HEK293 (cell line): ENCODE measurements at regions not wholly inside any gene's neighbourhood (a gene's known extent, or its start where the extent isn't known, plus 50 kb on each side); places are given as distances from the start of the nearest gene placed in this dataset.

Experiments used
- CTCF ChIA-PET: fragments of 350-600 bp; formaldehyde crosslinking; extraction: SDS; loops from one replicate; lab custom pipeline; 2021; ENCODE audit warnings: antibody characterized with exemption; lab: Yijun Ruan, JAX
- POLR2A ChIA-PET: fragments of 300-600 bp; formaldehyde crosslinking; extraction: SDS; loops from one replicate; lab custom pipeline; 2020; ENCODE audit warnings: antibody characterized with exemption, inconsistent platforms; lab: Yijun Ruan, JAX
- H3K27ac ChIP-seq: fragments of 200-500 bp; sonication (Bioruptor generic); 2 replicates; pipeline ENCODE4 v1.5.1; 2014; ENCODE audit warnings: low read depth, low read length, control low read depth, inconsistent platforms; ENCODE audit errors: extremely low read depth
- H3K36me3 ChIP-seq, 2 experiments: fragments of 200-500 bp in 1 of 2; sonication (Bioruptor generic) in 1 of 2; 1 replicate in 1 of 2; 2 replicates in 1 of 2; pipeline ENCODE4 v1.5.1; 2014 to 2017; ENCODE audit warnings: inconsistent platforms in 2 of 2, low read length in 2 of 2; ENCODE audit not compliant: control insufficient read depth in 2 of 2, insufficient read depth in 1 of 2
- H3K4me1 ChIP-seq: fragments of 200-500 bp; sonication (Bioruptor generic); 2 replicates; pipeline ENCODE4 v1.5.1; 2014; ENCODE audit warnings: mild to moderate bottlenecking, low read length, inconsistent platforms; ENCODE audit not compliant: control insufficient read depth, insufficient read depth
- H3K4me3 ChIP-seq: 2 replicates; pipeline ENCODE4 v1.5.1; 2011; ENCODE audit warnings: low read depth, mild to moderate bottlenecking, control low read depth, low read length, moderate library complexity
- H3K9me3 ChIP-seq: fragments of 200-500 bp; sonication (Bioruptor generic); 2 replicates; pipeline ENCODE4 v1.5.1; 2014; ENCODE audit warnings: low read depth, low read length, inconsistent platforms; ENCODE audit not compliant: control insufficient read depth, insufficient read depth
- EGR2 ChIP-seq: fragments of 450-650 bp; formaldehyde crosslinking; IDR thresholded peaks from 2 replicates; pipeline ENCODE4 v1.5.1; 2016; ENCODE audit warnings: low read depth, missing biosample characterization, missing genetic modification characterization
- GLI2 ChIP-seq: fragments of 450-650 bp; formaldehyde crosslinking; IDR thresholded peaks from 2 replicates; pipeline ENCODE4; 2017; ENCODE audit warnings: missing biosample characterization, missing genetic modification characterization, low read depth, borderline replicate concordance
- GLIS2 ChIP-seq: fragments of 450-650 bp; formaldehyde crosslinking; IDR thresholded peaks from 2 replicates; pipeline ENCODE4 v1.5.1; 2016; ENCODE audit warnings: missing biosample characterization, missing genetic modification characterization
- KLF1 ChIP-seq: fragments of 450-650 bp; formaldehyde crosslinking; IDR thresholded peaks from 2 replicates; pipeline ENCODE4 v1.5.1; 2016; ENCODE audit warnings: missing biosample characterization, missing genetic modification characterization
- PRDM1 ChIP-seq: fragments of 450-650 bp; formaldehyde crosslinking; IDR thresholded peaks from 2 replicates; pipeline ENCODE4; 2016; ENCODE audit warnings: missing biosample characterization, missing genetic modification characterization
- SCRT1 ChIP-seq: fragments of 450-650 bp; formaldehyde crosslinking; IDR thresholded peaks from 2 replicates; pipeline ENCODE4 v1.5.1; 2016; ENCODE audit warnings: missing biosample characterization, missing genetic modification characterization, borderline replicate concordance
- SETDB1 ChIP-seq: IDR thresholded peaks from one replicate; pipeline ENCODE4 v1.6.1; 2017; ENCODE audit warnings: mild to moderate bottlenecking, low read length, moderate library complexity, mixed read lengths; ENCODE audit not compliant: insufficient read length
- ZBTB20 ChIP-seq: fragments of 450-650 bp; formaldehyde crosslinking; IDR thresholded peaks from 2 replicates; pipeline ENCODE4 v1.5.1; 2016; ENCODE audit warnings: missing biosample characterization, missing genetic modification characterization
- ZBTB21 ChIP-seq: fragments of 450-650 bp; formaldehyde crosslinking; IDR thresholded peaks from 2 replicates; pipeline ENCODE4 v1.5.1; 2017; ENCODE audit warnings: missing biosample characterization, missing genetic modification characterization
- ZFP3 ChIP-seq: fragments of 450-650 bp; formaldehyde crosslinking; IDR thresholded peaks from 2 replicates; pipeline ENCODE4 v1.5.1; 2016; ENCODE audit warnings: low read depth, missing biosample characterization, missing genetic modification characterization
- ZFP37 ChIP-seq: fragments of 450-650 bp; formaldehyde crosslinking; IDR thresholded peaks from 2 replicates; pipeline ENCODE4 v1.5.1; 2016; ENCODE audit warnings: missing biosample characterization, missing genetic modification characterization
- ZFP69B ChIP-seq: fragments of 450-650 bp; formaldehyde crosslinking; IDR thresholded peaks from 2 replicates; pipeline ENCODE4 v1.5.1; 2016; ENCODE audit warnings: missing biosample characterization, missing genetic modification characterization
- ZNF10 ChIP-seq: fragments of 450-650 bp; formaldehyde crosslinking; IDR thresholded peaks from 2 replicates; pipeline ENCODE4 v1.5.1; 2017; ENCODE audit warnings: missing biosample characterization, missing genetic modification characterization
- ZNF114 ChIP-seq: fragments of 450-650 bp; formaldehyde crosslinking; IDR thresholded peaks from 2 replicates; pipeline ENCODE4 v1.5.0; 2017; ENCODE audit warnings: missing biosample characterization, missing genetic modification characterization
- ZNF132 ChIP-seq: fragments of 450-650 bp; formaldehyde crosslinking; IDR thresholded peaks from 2 replicates; pipeline ENCODE4 v1.5.1; 2017; ENCODE audit warnings: missing biosample characterization, missing genetic modification characterization, borderline replicate concordance
- ZNF16 ChIP-seq: fragments of 450-650 bp; formaldehyde crosslinking; IDR thresholded peaks from 2 replicates; pipeline ENCODE4 v1.5.1; 2016; ENCODE audit warnings: low read depth, missing biosample characterization, missing genetic modification characterization
- ZNF169 ChIP-seq: fragments of 450-650 bp; formaldehyde crosslinking; IDR thresholded peaks from 2 replicates; pipeline ENCODE4 v1.5.1; 2016; ENCODE audit warnings: missing biosample characterization, missing genetic modification characterization
- ZNF292 ChIP-seq: fragments of 450-650 bp; formaldehyde crosslinking; IDR thresholded peaks from 2 replicates; pipeline ENCODE4 v1.5.1; 2016; ENCODE audit warnings: low read depth, missing biosample characterization, missing genetic modification characterization, borderline replicate concordance
- ZNF501 ChIP-seq: fragments of 450-650 bp; formaldehyde crosslinking; IDR thresholded peaks from 2 replicates; pipeline ENCODE4 v1.5.1; 2016; ENCODE audit warnings: missing biosample characterization, missing genetic modification characterization
- ZNF514 ChIP-seq: fragments of 450-650 bp; formaldehyde crosslinking; IDR thresholded peaks from 2 replicates; pipeline ENCODE4 v1.5.1; 2016; ENCODE audit warnings: missing biosample characterization, missing genetic modification characterization
- ZNF548 ChIP-seq: fragments of 450-650 bp; formaldehyde crosslinking; IDR thresholded peaks from 2 replicates; pipeline ENCODE4 v1.5.1; 2016; ENCODE audit warnings: missing biosample characterization, missing genetic modification characterization
- ZNF585B ChIP-seq: fragments of 450-650 bp; formaldehyde crosslinking; IDR thresholded peaks from 2 replicates; pipeline ENCODE4 v1.5.1; 2016; ENCODE audit warnings: missing biosample characterization, missing genetic modification characterization
- ZNF658 ChIP-seq: fragments of 450-650 bp; formaldehyde crosslinking; IDR thresholded peaks from 2 replicates; pipeline ENCODE4; 2016; ENCODE audit warnings: missing biosample characterization, missing genetic modification characterization
- ZNF664 ChIP-seq: fragments of 450-650 bp; formaldehyde crosslinking; IDR thresholded peaks from 2 replicates; pipeline ENCODE4 v1.5.1; 2016; ENCODE audit warnings: missing biosample characterization, missing genetic modification characterization
- ZNF701 ChIP-seq: fragments of 450-650 bp; formaldehyde crosslinking; IDR thresholded peaks from 2 replicates; pipeline ENCODE4 v1.5.1; 2016; ENCODE audit warnings: missing biosample characterization, missing genetic modification characterization
- ZNF776 ChIP-seq: fragments of 450-650 bp; formaldehyde crosslinking; IDR thresholded peaks from 2 replicates; pipeline ENCODE4 v1.5.0; 2017; ENCODE audit warnings: missing biosample characterization, missing genetic modification characterization, borderline replicate concordance
- ZSCAN5A ChIP-seq: fragments of 450-650 bp; formaldehyde crosslinking; IDR thresholded peaks from 2 replicates; pipeline ENCODE4 v1.5.1; 2016; ENCODE audit warnings: missing biosample characterization, missing genetic modification characterization
- TF ChIP-seq, protein P1 (sequence below): fragments of 450-650 bp; formaldehyde crosslinking; IDR thresholded peaks from 2 replicates; pipeline ENCODE4 v1.5.1; 2016; ENCODE audit warnings: missing biosample characterization, missing genetic modification characterization, low read depth

DNA sequence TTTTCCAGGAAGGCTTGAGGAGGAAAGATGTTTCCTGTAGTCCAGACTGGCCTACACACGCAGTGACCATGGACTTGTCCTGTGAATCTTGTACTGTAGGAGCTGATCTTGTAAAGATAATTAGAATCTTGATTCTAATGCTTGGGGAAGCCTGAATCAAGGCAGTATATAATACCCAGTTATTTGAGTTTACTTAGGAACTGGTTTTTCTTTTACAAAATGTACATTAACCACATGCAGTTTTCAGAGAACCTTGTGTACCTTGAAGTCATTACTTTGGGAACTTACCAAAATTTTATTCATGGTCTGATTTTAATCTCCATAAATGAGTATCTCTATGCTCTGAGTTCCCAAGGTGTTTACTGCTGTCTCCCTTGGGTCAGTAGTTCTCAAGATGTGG, 439.9 kb upstream of the AZI2 start:
- POLR2A ChIA-PET = no interaction called here
- no peak overlapping the region for H3K27ac ChIP-seq
- no peaks in the 10 kb centered on the region for H3K9me3 ChIP-seq
- no peaks in the 10 kb centered on the region for H3K4me1 ChIP-seq
- H3K4me3 ChIP-seq = no peak overlapping the region
- TF ChIP-seq PRDM1 (no peak), ZFP37 (tag by site-specific recombination) (no peak), GLIS2 (tag by site-specific recombination) (no peak), ZNF701 (tag by site-specific recombination) (no peak), ZNF292 (tag by site-specific recombination) (no peak), ZNF585B (tag by site-specific recombination) (no peak), ZNF132 (tag by site-specific recombination) (no peak), ZNF514 (tag by site-specific recombination) (no peak), ZNF169 (tag by site-specific recombination) (no peak), ZNF114 (tag by site-specific recombination) (no peak), ZNF10 (tag by site-specific recombination) (no peak), ZNF664 (tag by site-specific recombination) (no peak), GLI2 (tag by site-specific recombination) (no peak), ZNF16 (tag by site-specific recombination) (no peak)
- TF ChIP-seq, all 188 proteins: peak for 0
- CTCF ChIA-PET = no interaction called here
- no peaks in the 10 kb centered on the region for H3K36me3 ChIP-seq

- H3K36me3 ChIP-seq = no peaks in the 10 kb centered on the region
- H3K9me3 ChIP-seq = no peaks in the 10 kb centered on the region
- TF ChIP-seq ZNF292 (tag by site-specific recombination) (no peak), ZFP69B (tag by site-specific recombination) (no peak), KLF1 (tag by site-specific recombination) (no peak), ZBTB21 (tag by site-specific recombination) (no peak), SCRT1 (tag by site-specific recombination) (no peak), ZFP3 (tag by site-specific recombination) (no peak), ZNF658 (tag by site-specific recombination) (no peak), ZNF548 (tag by site-specific recombination) (no peak), EGR2 (tag by site-specific recombination) (no peak), ZSCAN5A (no peak), SETDB1 (no peak), ZNF501 (tag by site-specific recombination) (no peak), ZNF776 (no peak), ZBTB20 (tag by site-specific recombination) (no peak)
- TF ChIP-seq, protein P1, sequence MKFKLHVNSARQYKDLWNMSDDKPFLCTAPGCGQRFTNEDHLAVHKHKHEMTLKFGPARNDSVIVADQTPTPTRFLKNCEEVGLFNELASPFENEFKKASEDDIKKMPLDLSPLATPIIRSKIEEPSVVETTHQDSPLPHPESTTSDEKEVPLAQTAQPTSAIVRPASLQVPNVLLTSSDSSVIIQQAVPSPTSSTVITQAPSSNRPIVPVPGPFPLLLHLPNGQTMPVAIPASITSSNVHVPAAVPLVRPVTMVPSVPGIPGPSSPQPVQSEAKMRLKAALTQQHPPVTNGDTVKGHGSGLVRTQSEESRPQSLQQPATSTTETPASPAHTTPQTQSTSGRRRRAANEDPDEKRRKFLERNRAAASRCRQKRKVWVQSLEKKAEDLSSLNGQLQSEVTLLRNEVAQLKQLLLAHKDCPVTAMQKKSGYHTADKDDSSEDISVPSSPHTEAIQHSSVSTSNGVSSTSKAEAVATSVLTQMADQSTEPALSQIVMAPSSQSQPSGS = no peak
- no peak overlapping the region for H3K4me3 ChIP-seq
- H3K4me1 ChIP-seq = no peaks in the 10 kb centered on the region
- POLR2A ChIA-PET = no interaction called here
- CTCF ChIA-PET = interaction anchor here (0.5 to 1.4 kb wide), 2 partner anchors 124 kb away, joined by 3 read pairs; no protein-coding TSS in a partner anchor
- H3K27ac ChIP-seq = no peak overlapping the region
These were observed 443.2 kb upstream of the AZI2 start for GRCh38 chr3:28791713-28792255.
